ENCODE measurements at regions not wholly inside any gene's neighbourhood (a gene's known extent, or its start where the extent isn't known, plus 50 kb on each side); places are given as distances from the start of the nearest gene placed in this dataset.
A peak's percentile ranks its signal among the peaks of the same experiment; 100 is the strongest.
"Not testable (repeated sequence)": the region's sequence is repeated elsewhere in the genome, so short reads cannot be mapped to it uniquely, and the experiment has no call there.

DNA sequence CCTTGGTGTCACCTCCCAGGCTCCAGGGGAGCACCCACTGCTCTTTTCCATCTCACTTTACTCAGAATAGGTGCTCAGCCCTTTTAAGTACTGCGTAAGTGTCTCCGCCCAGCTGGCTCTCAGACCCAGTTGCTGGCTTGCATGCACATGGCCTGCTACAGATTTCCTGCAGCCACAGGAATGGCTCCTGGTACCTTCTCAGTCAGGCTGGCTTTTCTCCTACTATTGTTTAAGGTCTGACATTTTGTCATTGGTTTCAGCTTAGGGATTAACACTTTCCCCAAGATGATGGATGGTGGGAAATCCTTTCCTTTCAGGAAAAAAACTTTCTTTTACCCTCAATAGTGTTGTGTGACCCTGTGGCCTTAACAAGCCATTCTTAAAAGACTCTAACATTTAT, 1652.3 kb upstream of the WWC1 start:
- no peak for DNase-seq (ENCODE audit: low spot score)

DNA sequence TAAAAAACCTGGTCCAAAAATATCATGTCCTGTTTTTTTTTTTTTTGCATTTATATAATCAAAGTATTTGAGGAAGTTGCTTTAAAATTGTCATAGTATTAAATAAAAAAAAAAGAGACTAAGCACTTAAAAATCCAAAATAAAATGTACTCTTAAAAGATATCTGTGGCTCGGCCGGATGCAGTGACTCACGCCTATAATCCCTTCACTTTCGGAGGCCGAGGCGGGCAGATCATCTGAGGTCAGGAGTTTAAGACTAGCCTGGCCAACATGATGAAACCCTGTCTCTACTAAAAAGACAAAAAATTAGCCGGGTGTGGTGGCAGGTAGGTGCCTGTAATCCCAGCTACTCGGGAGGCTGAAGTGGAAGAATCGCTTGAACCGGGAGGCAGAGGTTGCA, 1651.3 kb upstream of the WWC1 start:
- DNase-seq (ENCODE audit: low spot score): not testable (repeated sequence)

- no peak for DNase-seq (ENCODE audit: low spot score)
Measured at GRCh38 chr5:166648736-166649135, 1642.7 kb upstream of the WWC1 start.

DNA sequence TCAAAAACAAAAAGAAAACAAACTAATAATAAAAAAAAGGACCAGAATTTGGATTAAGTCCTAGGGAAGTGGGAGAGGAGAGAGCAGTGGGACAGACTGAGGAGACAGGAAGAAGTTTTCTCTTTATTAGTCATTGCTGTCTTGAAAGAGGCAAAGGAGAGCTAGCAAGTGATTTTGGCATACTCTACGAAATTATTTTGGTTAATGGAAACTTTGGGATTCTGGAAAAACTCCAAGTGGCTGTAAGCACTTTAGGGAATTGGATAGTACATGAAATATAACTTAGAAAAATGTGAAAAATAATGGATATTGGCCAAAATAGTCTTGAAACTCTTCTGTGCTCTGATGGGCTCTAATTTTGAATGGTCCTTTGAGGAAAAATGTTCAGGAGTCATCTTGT, 1641.8 kb upstream of the WWC1 start:
- DNase-seq (ENCODE audit: low spot score): no peak

DNA sequence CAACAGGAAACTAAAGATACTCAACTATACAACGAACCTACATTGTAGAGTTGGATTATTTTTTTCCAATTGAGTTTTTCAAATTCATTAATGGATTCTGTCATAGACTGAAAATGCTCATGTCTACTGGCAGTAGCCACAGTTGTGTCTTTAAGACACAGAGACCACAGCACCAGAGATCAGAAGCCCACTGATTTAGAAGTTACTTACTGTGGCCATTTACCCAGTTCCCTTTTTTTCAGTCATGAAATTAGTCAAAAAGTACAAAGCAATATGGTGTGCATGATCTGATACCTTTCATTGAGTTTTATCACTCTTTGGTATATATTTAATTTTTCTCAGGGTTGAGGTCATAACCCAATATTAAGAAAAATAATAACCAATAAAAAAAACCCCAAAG, 1640.2 kb upstream of the WWC1 start:
- DNase-seq (ENCODE audit: low spot score): no peak

DNA sequence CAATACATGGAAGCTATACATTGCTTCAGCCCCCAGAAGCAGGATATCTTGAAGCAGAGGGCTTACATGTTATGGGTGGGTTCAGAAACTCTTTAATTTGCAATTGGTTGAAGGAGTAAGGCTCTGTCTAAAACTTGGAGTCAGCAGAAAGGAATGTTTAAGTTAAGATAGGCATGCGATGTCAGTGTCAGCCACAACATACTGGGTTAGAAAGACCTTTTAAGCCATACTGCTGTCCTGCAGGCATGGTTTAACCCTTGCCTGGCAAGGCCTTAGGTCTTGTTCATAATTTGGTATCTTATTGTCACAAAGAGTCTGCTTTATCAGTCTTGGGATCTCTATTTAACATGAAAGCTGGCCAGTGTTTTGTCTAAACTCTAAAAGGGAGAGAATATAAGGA, 1619.6 kb upstream of the WWC1 start:
- DNase-seq (ENCODE audit: low spot score): no peak

DNA sequence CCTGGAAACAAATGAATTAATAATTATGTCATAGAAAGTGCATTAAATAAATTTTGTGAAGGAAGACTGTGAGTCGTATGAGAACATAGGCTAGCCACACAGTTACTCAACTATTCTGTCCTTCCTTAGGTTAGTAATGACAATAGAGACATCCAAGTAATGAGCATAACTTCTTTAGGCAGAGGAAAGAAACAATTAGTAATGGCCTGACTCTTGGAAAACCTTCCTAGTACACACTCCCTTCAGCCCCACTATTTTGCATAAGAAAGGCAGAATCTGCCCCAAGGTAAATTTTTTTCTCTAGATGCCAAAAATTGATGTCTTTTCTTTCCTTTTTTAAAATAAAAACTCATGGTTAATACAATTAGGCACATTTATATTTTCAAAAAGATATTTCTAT, 1619.0 kb upstream of the WWC1 start:
- DNase-seq (ENCODE audit: low spot score): no peak

DNA sequence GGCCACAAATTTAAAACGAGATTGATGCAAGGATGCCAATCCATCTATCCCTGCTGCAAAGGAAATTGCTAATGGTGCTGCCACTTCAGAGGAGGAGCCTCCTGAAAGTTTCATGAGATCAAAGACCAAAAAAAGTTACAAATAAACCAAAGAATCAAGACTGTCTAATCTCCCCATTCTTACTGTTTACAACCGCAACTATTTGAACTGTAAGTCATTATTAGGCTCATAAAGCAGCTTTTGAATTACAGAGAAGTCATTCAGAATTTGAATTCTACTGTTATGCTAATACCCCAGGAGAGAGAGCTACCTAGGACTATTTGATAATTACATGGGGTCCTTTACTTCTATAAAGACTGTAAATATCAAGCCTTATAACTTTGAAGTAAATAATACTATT, 1613.6 kb upstream of the WWC1 start:
- DNase-seq (ENCODE audit: low spot score): no peak

DNA sequence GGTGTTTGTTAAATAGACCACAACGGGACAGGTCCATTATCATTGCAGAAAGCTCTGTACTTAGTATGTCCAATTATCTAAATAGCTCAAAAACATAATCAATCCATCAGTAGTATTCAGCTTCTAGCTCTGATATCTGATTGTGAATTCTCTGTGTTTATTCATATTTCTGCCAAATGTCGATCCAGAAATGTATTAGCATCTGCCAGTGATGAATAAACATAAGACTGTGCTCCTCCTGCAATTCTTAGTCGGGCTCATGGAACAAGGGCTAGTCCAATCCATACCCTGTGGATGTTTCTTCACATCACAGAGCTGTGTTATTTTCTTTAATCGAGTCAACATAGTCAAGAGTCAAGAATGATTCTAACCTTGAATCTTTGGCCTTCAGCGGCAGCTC, 1612.1 kb upstream of the WWC1 start:
- DNase-seq (ENCODE audit: low spot score): no peak

DNA sequence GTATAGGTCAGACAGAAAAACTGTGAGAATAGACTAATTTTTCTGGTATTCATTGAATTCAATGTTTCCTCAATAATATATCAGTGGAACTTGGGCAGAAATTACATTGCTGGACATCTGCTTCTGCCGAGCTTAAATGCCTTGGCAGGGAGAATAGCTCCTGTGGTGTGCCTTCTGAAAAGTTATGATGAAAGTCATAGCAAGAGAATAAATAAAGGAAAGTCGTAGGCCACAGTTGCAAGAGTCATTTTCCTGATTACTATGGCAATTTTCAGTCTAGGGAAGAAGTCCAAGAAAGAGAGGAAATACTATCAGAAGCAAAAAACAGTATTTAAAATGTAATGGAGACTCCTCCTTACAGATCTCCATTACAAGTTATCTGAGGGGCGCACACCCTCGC, 1596.1 kb upstream of the WWC1 start:
- no peak for DNase-seq (ENCODE audit: low spot score)

DNA sequence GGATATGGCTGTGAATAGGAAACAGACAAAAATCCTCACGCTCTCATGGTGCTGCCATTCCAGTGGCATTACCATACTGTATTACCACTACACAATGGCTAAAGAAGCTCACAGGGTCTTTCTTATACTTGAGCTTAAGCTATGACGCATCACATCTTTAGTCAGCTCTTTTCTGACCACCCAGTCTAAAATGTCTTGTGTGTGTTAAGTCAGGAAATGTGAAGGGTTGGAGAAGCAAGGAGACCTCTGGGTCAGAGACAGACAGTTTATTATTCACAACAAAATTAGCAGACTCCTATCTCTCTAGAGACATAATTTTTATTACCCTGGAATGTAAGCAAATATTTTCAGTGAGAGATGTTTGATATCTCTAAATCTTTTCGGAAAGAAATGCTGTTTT, 1583.2 kb upstream of the WWC1 start:
- DNase-seq (ENCODE audit: low spot score): no peak

GRCh38 chr5:166709691-166710090, 1581.8 kb upstream of the WWC1 start:
- no peak for DNase-seq (ENCODE audit: low spot score)

GRCh38 chr5:166710271-166710670, 1581.2 kb upstream of the WWC1 start:
- DNase-seq (ENCODE audit: low spot score): no peak

DNA sequence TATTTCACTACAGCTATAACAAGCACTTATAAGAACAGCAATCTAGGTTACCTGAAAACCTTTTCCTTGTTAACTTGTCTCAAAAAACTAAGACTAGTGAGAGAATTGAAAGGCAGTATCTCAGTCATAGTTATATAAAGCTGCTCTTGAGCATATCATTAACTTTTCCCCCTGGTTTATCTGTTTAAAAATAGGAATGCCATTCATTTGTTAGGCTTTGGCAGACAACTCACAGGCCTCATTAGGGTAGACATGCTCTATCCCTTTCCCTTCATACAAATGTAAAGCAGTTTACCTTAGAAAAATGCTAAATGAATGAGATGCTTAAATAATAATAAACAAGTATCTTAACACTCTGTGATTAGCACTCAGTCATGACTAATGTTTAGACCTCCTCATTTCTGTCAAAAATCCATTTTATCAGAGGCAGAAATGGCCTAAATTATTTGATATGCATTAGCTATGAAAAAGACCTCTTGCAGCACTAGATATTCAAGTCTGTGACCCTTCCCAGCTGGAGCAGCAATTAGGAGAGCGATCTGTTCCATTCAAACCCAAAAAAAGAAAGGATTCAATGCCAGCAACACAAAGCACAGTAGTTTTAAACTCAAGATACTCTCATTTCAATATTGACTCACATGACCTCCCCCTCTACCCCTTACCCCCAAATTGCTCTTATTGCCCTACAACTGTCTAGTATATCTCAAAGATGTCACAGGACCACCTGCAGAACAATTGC, 1578.8 kb upstream of the WWC1 start:
- DNase-seq (ENCODE audit: low spot score): no peak

GRCh38 chr5:166713295-166713694, 1578.2 kb upstream of the WWC1 start:
- DNase-seq (ENCODE audit: low spot score): no peak

DNA sequence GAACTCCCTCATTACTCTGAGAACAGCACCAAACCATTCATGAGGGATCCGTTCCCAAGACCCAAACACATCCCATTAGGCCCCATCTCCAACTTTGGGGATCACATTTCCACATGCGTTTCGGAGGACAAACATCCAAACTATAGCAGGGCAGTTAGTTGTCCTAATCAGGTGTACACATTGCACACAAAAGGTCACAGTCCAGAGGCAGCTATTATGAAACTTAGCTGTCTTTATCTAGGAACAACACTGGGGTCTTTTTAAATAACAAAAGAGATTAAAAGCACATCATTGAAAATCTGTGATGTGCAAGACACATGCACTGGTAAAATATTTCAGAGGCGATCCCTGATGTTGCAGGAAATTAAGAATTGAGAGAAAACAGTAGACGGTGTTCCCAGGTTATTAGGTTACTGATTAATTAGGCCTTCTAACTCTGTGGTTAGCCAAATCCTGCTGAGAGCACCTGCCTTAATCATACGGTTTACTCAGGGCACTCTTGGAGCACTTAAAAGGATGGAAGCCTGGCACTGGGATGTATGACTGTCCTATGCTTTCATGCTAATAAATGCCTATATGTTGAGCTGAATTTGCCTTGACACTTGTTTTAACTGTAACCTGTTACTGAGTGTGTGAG, 1574.5 kb upstream of the WWC1 start:
- no peak for DNase-seq (ENCODE audit: low spot score)

- no peak for DNase-seq (ENCODE audit: low spot score)
Measured at GRCh38 chr5:166719991-166720390, 1571.5 kb upstream of the WWC1 start.

DNA sequence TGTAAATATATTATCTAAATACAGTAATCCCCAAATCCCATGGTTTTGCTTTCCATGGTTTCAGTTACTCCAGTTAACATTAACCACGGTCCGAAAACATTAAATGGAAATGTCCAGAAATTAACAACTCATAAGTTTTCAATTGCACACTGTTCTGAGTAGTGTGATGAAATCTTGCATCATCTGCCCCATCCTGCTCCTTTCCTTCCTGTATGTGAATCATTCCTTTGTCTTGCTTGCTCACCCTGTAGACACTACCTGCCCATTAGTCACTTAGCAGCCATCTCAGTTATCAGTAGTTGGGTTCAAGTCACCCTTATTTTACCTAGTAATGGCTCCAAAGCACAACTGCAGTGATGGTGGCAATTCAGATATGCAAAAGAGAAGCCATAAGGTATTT, 1568.5 kb upstream of the WWC1 start:
- DNase-seq (ENCODE audit: low spot score): no peak

- DNase-seq (ENCODE audit: low spot score): no peak
Measured at GRCh38 chr5:166724284-166724683, 1567.2 kb upstream of the WWC1 start.

DNA sequence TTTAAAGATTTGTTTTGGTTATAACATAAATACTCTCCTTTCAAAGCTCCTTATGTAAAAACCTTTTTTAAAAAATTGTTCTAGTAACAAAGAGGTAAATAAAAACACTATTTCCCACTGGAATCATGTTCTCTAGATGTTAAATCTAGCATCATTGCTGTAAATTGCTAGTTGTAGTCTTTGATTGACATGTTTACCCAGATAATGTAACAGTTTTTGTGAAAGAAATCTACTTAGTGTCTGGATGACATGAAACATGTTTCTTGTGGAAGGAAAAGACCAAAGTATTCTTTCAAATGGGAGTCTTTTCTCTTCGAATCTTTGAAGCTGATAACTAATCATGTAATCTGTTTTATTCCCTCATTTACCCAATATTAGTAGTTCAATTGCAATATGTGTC, 1565.9 kb upstream of the WWC1 start:
- DNase-seq (ENCODE audit: low spot score): no peak

GRCh38 chr5:166726406-166726805, 1565.0 kb upstream of the WWC1 start:
- DNase-seq (ENCODE audit: low spot score): peak; percentile 46

- DNase-seq (ENCODE audit: low spot score): not testable (repeated sequence)
Measured at GRCh38 chr5:166742951-166743350, 1548.5 kb upstream of the WWC1 start.

GRCh38 chr5:166746506-166746905, 1544.9 kb upstream of the WWC1 start:
- DNase-seq (ENCODE audit: low spot score): no peak

DNA sequence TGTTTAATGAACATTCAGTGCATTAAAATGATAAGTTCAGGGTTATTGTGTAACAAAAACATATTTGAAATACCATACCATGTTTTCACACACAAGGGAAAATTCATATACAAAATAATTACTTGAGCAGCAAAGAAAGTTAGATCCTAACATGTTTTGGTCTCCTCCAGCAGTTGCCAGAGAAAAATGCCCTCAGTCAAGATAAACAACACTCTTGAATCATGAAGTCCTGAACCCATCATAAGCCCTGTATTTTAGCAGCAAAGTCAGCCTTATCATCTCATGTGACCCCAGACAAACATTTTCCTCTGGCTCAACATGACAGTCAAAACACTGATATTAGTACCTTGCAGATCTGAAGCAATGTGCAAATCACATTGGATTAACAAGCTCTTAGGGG, 1541.1 kb upstream of the WWC1 start:
- DNase-seq (ENCODE audit: low spot score): no peak

All from HuH-7.5 (cell line).